ENCODE measurements at regions not wholly inside any gene's neighbourhood (a gene's known extent, or its start where the extent isn't known, plus 50 kb on each side); places are given as distances from the start of the nearest gene placed in this dataset.

- in situ Hi-C loops (cut with MboI; ENCODE audit: low sequenced_read_pairs) = loop anchor here (25.0 kb wide), 1 partner anchor 708 kb away; no protein-coding TSS in a partner anchor
- H3K79me1 ChIP-seq (ENCODE audit: low read depth in 1 of 2, low read length in 2 of 2) = no peaks in the 10 kb centered on the region
- no CpG with 5 or more reads among the region's 13 CpGs for WGBS, 2 experiments (ENCODE audit: extremely low coverage in 2 of 2, insufficient read length in 1 of 2)
- H3K27me3 ChIP-seq (ENCODE audit: control insufficient read depth, insufficient read depth, low read length) = no peaks in the 10 kb centered on the region
- no peak overlapping the region for H3K27ac ChIP-seq (ENCODE audit: insufficient read depth, low read length)
- no peak overlapping the region for H2AK9ac ChIP-seq (replicated peaks; ENCODE audit: low read depth, low read length, poor library complexity)
- H2BK15ac ChIP-seq (ENCODE audit: low read depth, low read length) = no peak overlapping the region
- no peak overlapping the region for H4K5ac ChIP-seq (ENCODE audit: low read depth, low read length)
- no peak overlapping the region for H3K4me2 ChIP-seq (ENCODE audit: low read depth, low read length)
- H3K23ac ChIP-seq (ENCODE audit: low read depth, low read length) = no peak overlapping the region
- no peak for DNase-seq
- no peak overlapping the region for H4K91ac ChIP-seq (ENCODE audit: insufficient read depth, low read depth, low read length)
- no peak overlapping the region for H3K14ac ChIP-seq (replicated peaks; ENCODE audit: low read depth, low read length)
- H3K36me3 ChIP-seq (ENCODE audit: control insufficient read depth, insufficient read depth, low read length) = no peaks in the 10 kb centered on the region
- no peak overlapping the region for H2BK5ac ChIP-seq (ENCODE audit: low read depth, low read length, poor library complexity, severe bottlenecking)
- H3K4me3 ChIP-seq (ENCODE audit: insufficient read depth, low read depth, low read length) = no peak overlapping the region
- H3K18ac ChIP-seq (ENCODE audit: low read depth, low read length) = no peak overlapping the region
- no peak overlapping the region for H3K56ac ChIP-seq (ENCODE audit: extremely low read depth, insufficient read depth, low read length)
- H3K9ac ChIP-seq (ENCODE audit: low read depth, low read length) = no peak overlapping the region
- H3K9me3 ChIP-seq (ENCODE audit: control insufficient read depth, insufficient read depth, low read length) = peaks cover 25% of the 10 kb centered on the region
- POLR2A ChIA-PET (ENCODE audit: unreplicated experiment) = no interaction called here
- CTCF ChIA-PET = no interaction called here
- no peaks in the 10 kb centered on the region for H3K4me1 ChIP-seq (ENCODE audit: control insufficient read depth, insufficient read depth, low read length)
- no TSS peak for BruUV-seq (replicated peaks)
- H2BK120ac ChIP-seq (ENCODE audit: low read depth, low read length) = no peak overlapping the region
- no peak overlapping the region for H2BK20ac ChIP-seq (ENCODE audit: low read depth, low read length)
- no peak for ATAC-seq (ENCODE audit: low read depth)
- H2AK5ac ChIP-seq (ENCODE audit: low read depth, low read length) = no peak overlapping the region
- H3K9me1 ChIP-seq (ENCODE audit: insufficient read depth, low read length) = no peaks in the 10 kb centered on the region
- no peaks in the 10 kb centered on the region for H4K20me1 ChIP-seq (ENCODE audit: insufficient read depth, low read length)
- H3K4ac ChIP-seq (ENCODE audit: low read depth, low read length) = no peak overlapping the region
- no peak overlapping the region for H4K8ac ChIP-seq (ENCODE audit: low read depth in 2 of 2, low read length in 2 of 2)
- TF ChIP-seq CTCF (conservative IDR thresholded peaks at IDR 0.05; ENCODE audit: low read depth, low read length) (no peak), CHD1 (IDR thresholded peaks at IDR 0.05; ENCODE audit: low read depth, low read length) (no peak), CEBPB (IDR thresholded peaks at IDR 0.05; ENCODE audit: low read depth, low read length) (no peak), FOS (IDR thresholded peaks at IDR 0.05; ENCODE audit: low read depth, low read length) (no peak), USF2 (IDR thresholded peaks at IDR 0.05; ENCODE audit: low read depth, low read length) (no peak), NFE2L2 (IDR thresholded peaks at IDR 0.05; ENCODE audit: low read depth, low read length) (no peak)
- intact Hi-C loops (cut with micrococcal nuclease) = no loop called here
- dilution Hi-C loops (cut with HindIII; ENCODE audit: low sequenced_read_pairs, unreplicated experiment) = no loop called here
- no peak overlapping the region for H2AFZ ChIP-seq (replicated peaks; ENCODE audit: low read length, poor library complexity)
Measured at GRCh38 chr12:130029151-130029550, 125.3 kb upstream of the TMEM132D start.

All from IMR-90 (cell line).